GM12878 (cell line): ENCODE measurements at regions not wholly inside any gene's neighbourhood (a gene's known extent, or its start where the extent isn't known, plus 50 kb on each side); places are given as distances from the start of the nearest gene placed in this dataset.

Source experiments
- ATAC-seq: fragments of 200-7000 bp; cut with Tn5 transposase; 3 replicates; pipeline ENCODE4 v1.9.1; 2020; ENCODE audit warnings: mild to moderate bottlenecking, moderate library complexity
- BruUV-seq: library from RNA; stranded (reverse); fragments of 400-500 nt; replicated peaks from 2 replicates; lab custom pipeline; 2021; lab: Mats Ljungman, UMichigan
- CTCF ChIA-PET: fragments of 300-600 bp; sonication (Branson Sonifier 250); formaldehyde crosslinking; extraction: SDS; loops from one replicate; lab custom pipeline; 2021; ENCODE audit warnings: inconsistent platforms; lab: Yijun Ruan, JAX
- POLR2A ChIA-PET: fragments of 350-600 bp; formaldehyde crosslinking; extraction: SDS; loops from one replicate; lab custom pipeline; 2021; ENCODE audit warnings: inconsistent platforms; lab: Charles Lee
- RAD21 ChIA-PET: fragments of 300-600 bp; sonication (Branson Sonifier 250); formaldehyde crosslinking; loops from one replicate; lab custom pipeline; 2023; ENCODE audit warnings: antibody characterized with exemption; ENCODE audit not compliant: unreplicated experiment; lab: Charles Lee
- SMC1A ChIA-PET: fragments of 300-600 bp; sonication (Branson Sonifier 250); formaldehyde crosslinking; loops from one replicate; lab custom pipeline; 2023; ENCODE audit not compliant: unreplicated experiment, uncharacterized antibody; lab: Charles Lee
- DNase-seq: peaks from one replicate; pipeline ENCODE4 v3.0.0-alpha.2; 2011; ENCODE audit warnings: low read depth, low spot score
- FAIRE-seq: peaks from 3 replicates; lab custom pipeline; 2011; peaks lifted over from hg19 to GRCh38; lab: Jason Lieb, UNC
- H2AFZ ChIP-seq: 2 replicates; pipeline ENCODE4 v1.6.0; 2011; ENCODE audit warnings: low read depth, low read length, control low read depth; ENCODE audit not compliant: control insufficient read depth
- H3K27ac ChIP-seq: 2 replicates; pipeline ENCODE4 v1.5.1; 2011; ENCODE audit warnings: control low read depth; ENCODE audit not compliant: control insufficient read depth, insufficient read depth
- H3K27me3 ChIP-seq, 2 experiments: replicated peaks in 1 of 2; 2 replicates each; pipeline versions ENCODE4 v1.6.0 to v1.6.1; 2011; ENCODE audit warnings: low read length in 1 of 2; ENCODE audit not compliant: control insufficient read depth in 2 of 2, insufficient read depth in 2 of 2
- H3K36me3 ChIP-seq, 2 experiments: 2 replicates each; pipeline ENCODE4 v1.5.1; 2011; ENCODE audit warnings: low read length in 1 of 2; ENCODE audit not compliant: control insufficient read depth in 2 of 2, insufficient read depth in 2 of 2
- H3K4me1 ChIP-seq: 2 replicates; pipeline ENCODE4 v1.6.1; 2011; ENCODE audit warnings: mild to moderate bottlenecking, low read length, moderate library complexity, mixed read lengths; ENCODE audit not compliant: control insufficient read depth, insufficient read depth
- H3K4me2 ChIP-seq: 2 replicates; pipeline ENCODE4 v1.6.0; 2011; ENCODE audit warnings: control low read depth; ENCODE audit not compliant: control insufficient read depth, insufficient read depth
- H3K4me3 ChIP-seq: fragments of 200-600 bp; sonication (generic); 2 replicates; pipeline ENCODE4 v1.5.1; 2016
- H3K79me2 ChIP-seq: 2 replicates; pipeline ENCODE4 v1.6.0; 2011; ENCODE audit warnings: low read length; ENCODE audit not compliant: control insufficient read depth, insufficient read depth
- H3K9ac ChIP-seq: 2 replicates; pipeline ENCODE4 v1.8.0; 2011; ENCODE audit warnings: low read length, control low read depth, mixed read lengths; ENCODE audit not compliant: control insufficient read depth, insufficient read depth
- H3K9me3 ChIP-seq: replicated peaks from 3 replicates; pipeline ENCODE4 v1.5.1; 2011; ENCODE audit warnings: mild to moderate bottlenecking, low read length; ENCODE audit not compliant: control insufficient read depth, insufficient read depth
- H4K20me1 ChIP-seq: 2 replicates; pipeline ENCODE4 v1.6.0; 2011; ENCODE audit not compliant: control insufficient read depth, insufficient read depth
- HDGF ChIP-seq: fragments of 450-650 bp; IDR thresholded peaks from 2 replicates; pipeline ENCODE4 v1.6.1; 2016; ENCODE audit warnings: antibody characterized with exemption
- MYC ChIP-seq: IDR thresholded peaks from 2 replicates; pipeline ENCODE4 v1.6.1; 2011; ENCODE audit warnings: mild to moderate bottlenecking, low read length, moderate library complexity, inconsistent platforms; ENCODE audit not compliant: insufficient read depth, insufficient replicate concordance, insufficient read length, severe bottlenecking
- PAX8 ChIP-seq: fragments of 450-650 bp; IDR thresholded peaks from 2 replicates; pipeline ENCODE4 v1.6.1; 2017; ENCODE audit warnings: mild to moderate bottlenecking, moderate library complexity
- SPI1 ChIP-seq: IDR thresholded peaks from 2 replicates; pipeline ENCODE4 v1.6.1; 2011; ENCODE audit warnings: low read depth, mild to moderate bottlenecking, low read length, moderate library complexity, borderline replicate concordance; ENCODE audit not compliant: insufficient read depth
- WGBS: methylation state at CpG from one replicate; pipeline ENCODE4 v1.1.6; 2016; ENCODE audit warnings: low lambda C conversion rate; ENCODE audit not compliant: insufficient replicate concordance, insufficient coverage; ENCODE audit errors: missing lambda C conversion rate; 5-methylcytosine and 5-hydroxymethylcytosine counted together
- in situ Hi-C: fragments of 300-500 bp; cut with MboI; formaldehyde crosslinking; loops from 9 replicates; pipeline ENCODE4 v1.14.3; 2018; ENCODE audit warnings: mixed read lengths
- intact Hi-C: fragments of 100-400 bp; cut with micrococcal nuclease; formaldehyde crosslinking; loops from one replicate; pipeline ENCODE4 v1.14.2; 2022; ENCODE audit not compliant: unreplicated experiment
- TF ChIP-seq, protein P1 (sequence below): fragments of 450-650 bp; IDR thresholded peaks from 2 replicates; pipeline ENCODE4 v1.6.1; 2016; ENCODE audit warnings: mild to moderate bottlenecking, moderate library complexity, borderline replicate concordance
- TF ChIP-seq, protein P2 (sequence below): fragments of 450-650 bp; IDR thresholded peaks from 2 replicates; pipeline ENCODE4 v1.6.1; 2017; ENCODE audit warnings: mild to moderate bottlenecking, moderate library complexity
- TF ChIP-seq, protein P3 (sequence below): fragments of 450-650 bp; IDR thresholded peaks from 2 replicates; pipeline ENCODE4 v1.6.1; 2017; ENCODE audit warnings: borderline replicate concordance
- TF ChIP-seq, protein P4 (sequence below): IDR thresholded peaks from 2 replicates; pipeline ENCODE4 v1.6.1; 2011; ENCODE audit warnings: low read depth, mild to moderate bottlenecking, low read length, moderate library complexity, borderline replicate concordance; ENCODE audit errors: extremely low read depth

- 58% methylated on average over 6 of the region's 6 CpGs for WGBS
Measured at GRCh38 chr2:147553775-147554271, 291.0 kb upstream of the ACVR2A start.

More at GRCh38 chr2:147553775-147554271, 291.0 kb upstream of the ACVR2A start:
- no peaks in the 10 kb centered on the region for H3K27me3 ChIP-seq
- no peak overlapping the region for H2AFZ ChIP-seq
- intact Hi-C loops = no loop called here
- H3K4me3 ChIP-seq = no peak overlapping the region
- ATAC-seq (no peak), FAIRE-seq (no peak)
- no peaks in the 10 kb centered on the region for H3K4me1 ChIP-seq
- no peak overlapping the region for H3K9ac ChIP-seq
- H3K4me2 ChIP-seq = no peak overlapping the region
- BruUV-seq = no TSS peak
- POLR2A ChIA-PET = no interaction called here
- H4K20me1 ChIP-seq = no peaks in the 10 kb centered on the region
- no peaks in the 10 kb centered on the region for H3K36me3 ChIP-seq
- no peak overlapping the region for H3K27ac ChIP-seq
- no peaks in the 10 kb centered on the region; the same call in 2 of the 3 replicates for H3K9me3 ChIP-seq
- TF ChIP-seq, protein P1, sequence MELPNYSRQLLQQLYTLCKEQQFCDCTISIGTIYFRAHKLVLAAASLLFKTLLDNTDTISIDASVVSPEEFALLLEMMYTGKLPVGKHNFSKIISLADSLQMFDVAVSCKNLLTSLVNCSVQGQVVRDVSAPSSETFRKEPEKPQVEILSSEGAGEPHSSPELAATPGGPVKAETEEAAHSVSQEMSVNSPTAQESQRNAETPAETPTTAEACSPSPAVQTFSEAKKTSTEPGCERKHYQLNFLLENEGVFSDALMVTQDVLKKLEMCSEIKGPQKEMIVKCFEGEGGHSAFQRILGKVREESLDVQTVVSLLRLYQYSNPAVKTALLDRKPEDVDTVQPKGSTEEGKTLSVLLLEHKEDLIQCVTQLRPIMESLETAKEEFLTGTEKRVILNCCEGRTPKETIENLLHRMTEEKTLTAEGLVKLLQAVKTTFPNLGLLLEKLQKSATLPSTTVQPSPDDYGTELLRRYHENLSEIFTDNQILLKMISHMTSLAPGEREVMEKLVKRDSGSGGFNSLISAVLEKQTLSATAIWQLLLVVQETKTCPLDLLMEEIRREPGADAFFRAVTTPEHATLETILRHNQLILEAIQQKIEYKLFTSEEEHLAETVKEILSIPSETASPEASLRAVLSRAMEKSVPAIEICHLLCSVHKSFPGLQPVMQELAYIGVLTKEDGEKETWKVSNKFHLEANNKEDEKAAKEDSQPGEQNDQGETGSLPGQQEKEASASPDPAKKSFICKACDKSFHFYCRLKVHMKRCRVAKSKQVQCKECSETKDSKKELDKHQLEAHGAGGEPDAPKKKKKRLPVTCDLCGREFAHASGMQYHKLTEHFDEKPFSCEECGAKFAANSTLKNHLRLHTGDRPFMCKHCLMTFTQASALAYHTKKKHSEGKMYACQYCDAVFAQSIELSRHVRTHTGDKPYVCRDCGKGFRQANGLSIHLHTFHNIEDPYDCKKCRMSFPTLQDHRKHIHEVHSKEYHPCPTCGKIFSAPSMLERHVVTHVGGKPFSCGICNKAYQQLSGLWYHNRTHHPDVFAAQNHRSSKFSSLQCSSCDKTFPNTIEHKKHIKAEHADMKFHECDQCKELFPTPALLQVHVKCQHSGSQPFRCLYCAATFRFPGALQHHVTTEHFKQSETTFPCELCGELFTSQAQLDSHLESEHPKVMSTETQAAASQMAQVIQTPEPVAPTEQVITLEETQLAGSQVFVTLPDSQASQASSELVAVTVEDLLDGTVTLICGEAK = no peak
- TF ChIP-seq HDGF (no peak), MYC (no peak), SPI1 (no peak), PAX8 (no peak)
- TF ChIP-seq, protein P2, sequence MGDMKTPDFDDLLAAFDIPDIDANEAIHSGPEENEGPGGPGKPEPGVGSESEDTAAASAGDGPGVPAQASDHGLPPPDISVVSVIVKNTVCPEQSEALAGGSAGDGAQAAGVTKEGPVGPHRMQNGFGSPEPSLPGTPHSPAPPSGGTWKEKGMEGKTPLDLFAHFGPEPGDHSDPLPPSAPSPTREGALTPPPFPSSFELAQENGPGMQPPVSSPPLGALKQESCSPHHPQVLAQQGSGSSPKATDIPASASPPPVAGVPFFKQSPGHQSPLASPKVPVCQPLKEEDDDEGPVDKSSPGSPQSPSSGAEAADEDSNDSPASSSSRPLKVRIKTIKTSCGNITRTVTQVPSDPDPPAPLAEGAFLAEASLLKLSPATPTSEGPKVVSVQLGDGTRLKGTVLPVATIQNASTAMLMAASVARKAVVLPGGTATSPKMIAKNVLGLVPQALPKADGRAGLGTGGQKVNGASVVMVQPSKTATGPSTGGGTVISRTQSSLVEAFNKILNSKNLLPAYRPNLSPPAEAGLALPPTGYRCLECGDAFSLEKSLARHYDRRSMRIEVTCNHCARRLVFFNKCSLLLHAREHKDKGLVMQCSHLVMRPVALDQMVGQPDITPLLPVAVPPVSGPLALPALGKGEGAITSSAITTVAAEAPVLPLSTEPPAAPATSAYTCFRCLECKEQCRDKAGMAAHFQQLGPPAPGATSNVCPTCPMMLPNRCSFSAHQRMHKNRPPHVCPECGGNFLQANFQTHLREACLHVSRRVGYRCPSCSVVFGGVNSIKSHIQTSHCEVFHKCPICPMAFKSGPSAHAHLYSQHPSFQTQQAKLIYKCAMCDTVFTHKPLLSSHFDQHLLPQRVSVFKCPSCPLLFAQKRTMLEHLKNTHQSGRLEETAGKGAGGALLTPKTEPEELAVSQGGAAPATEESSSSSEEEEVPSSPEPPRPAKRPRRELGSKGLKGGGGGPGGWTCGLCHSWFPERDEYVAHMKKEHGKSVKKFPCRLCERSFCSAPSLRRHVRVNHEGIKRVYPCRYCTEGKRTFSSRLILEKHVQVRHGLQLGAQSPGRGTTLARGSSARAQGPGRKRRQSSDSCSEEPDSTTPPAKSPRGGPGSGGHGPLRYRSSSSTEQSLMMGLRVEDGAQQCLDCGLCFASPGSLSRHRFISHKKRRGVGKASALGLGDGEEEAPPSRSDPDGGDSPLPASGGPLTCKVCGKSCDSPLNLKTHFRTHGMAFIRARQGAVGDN = no peak
- TF ChIP-seq, protein P3, sequence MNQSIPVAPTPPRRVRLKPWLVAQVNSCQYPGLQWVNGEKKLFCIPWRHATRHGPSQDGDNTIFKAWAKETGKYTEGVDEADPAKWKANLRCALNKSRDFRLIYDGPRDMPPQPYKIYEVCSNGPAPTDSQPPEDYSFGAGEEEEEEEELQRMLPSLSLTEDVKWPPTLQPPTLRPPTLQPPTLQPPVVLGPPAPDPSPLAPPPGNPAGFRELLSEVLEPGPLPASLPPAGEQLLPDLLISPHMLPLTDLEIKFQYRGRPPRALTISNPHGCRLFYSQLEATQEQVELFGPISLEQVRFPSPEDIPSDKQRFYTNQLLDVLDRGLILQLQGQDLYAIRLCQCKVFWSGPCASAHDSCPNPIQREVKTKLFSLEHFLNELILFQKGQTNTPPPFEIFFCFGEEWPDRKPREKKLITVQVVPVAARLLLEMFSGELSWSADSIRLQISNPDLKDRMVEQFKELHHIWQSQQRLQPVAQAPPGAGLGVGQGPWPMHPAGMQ = no peak
- TF ChIP-seq, protein P4, sequence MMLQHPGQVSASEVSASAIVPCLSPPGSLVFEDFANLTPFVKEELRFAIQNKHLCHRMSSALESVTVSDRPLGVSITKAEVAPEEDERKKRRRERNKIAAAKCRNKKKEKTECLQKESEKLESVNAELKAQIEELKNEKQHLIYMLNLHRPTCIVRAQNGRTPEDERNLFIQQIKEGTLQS = no peak
- TF ChIP-seq, all 136 proteins: peak for 0
- in situ Hi-C loops = no loop called here
- DNase-seq = no peak
- RAD21 ChIA-PET = no interaction called here
- CTCF ChIA-PET = interaction anchor here (0.5 kb wide), 1 partner anchor 24 kb away, joined by 3 read pairs; no protein-coding TSS in a partner anchor
- no peaks in the 10 kb centered on the region for H3K79me2 ChIP-seq
- SMC1A ChIA-PET = no interaction called here
